IPS DF 4.7 (cell line): ENCODE measurements at regions not wholly inside any gene's neighbourhood (a gene's known extent, or its start where the extent isn't known, plus 50 kb on each side); places are given as distances from the start of the nearest gene placed in this dataset.

Experiments used
- DNase-seq: peaks from one replicate; pipeline ENCODE4 v3.0.0-alpha.2; 2013; ENCODE audit warnings: low spot score; ENCODE audit errors: extremely low read depth

DNA sequence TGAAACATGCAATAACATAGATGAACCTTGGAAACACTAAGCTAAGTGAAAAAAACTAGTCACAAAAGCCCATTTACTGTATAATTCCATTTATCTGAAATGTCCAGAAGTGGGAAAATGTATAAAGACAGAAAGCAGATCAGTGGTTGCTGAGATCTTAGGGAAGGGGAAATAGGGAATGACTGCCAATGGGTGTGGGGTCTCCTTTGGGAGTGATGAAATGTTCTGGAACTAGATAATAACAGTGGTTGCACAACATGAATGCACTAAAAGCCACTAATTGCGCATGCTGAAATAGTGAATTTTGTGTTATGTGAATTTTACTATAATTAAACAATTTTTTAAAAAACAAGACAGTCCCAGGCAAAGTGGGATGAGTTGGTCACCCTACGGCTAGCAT lies 472.8 kb downstream of the CCDC171 start:
- no peak for DNase-seq

DNA sequence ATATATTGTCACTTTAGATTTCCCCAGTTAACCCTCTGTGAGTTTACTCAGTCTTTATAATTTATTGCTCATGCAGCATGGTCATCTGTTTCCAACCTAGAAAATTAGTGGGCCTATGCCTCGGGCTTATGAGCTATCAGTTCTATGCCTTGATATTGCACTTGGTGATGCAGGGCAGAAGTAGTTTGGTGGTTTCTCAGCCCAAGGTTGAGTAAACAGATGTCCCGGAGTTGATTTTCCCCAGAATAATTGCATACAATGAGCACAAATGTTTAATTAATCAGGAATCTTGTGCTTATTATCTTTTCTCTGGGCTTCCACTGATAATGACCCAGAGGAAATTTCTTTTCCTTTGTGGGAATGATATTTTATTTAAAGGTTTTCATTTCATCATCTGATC lies 474.0 kb downstream of the CCDC171 start:
- DNase-seq, result no peak

- DNase-seq, result no peak
Measured at GRCh38 chr9:16028548-16028947, 475.7 kb downstream of the CCDC171 start.

- no peak for DNase-seq
Measured at GRCh38 chr9:16029046-16029615, 476.3 kb downstream of the CCDC171 start.

DNA sequence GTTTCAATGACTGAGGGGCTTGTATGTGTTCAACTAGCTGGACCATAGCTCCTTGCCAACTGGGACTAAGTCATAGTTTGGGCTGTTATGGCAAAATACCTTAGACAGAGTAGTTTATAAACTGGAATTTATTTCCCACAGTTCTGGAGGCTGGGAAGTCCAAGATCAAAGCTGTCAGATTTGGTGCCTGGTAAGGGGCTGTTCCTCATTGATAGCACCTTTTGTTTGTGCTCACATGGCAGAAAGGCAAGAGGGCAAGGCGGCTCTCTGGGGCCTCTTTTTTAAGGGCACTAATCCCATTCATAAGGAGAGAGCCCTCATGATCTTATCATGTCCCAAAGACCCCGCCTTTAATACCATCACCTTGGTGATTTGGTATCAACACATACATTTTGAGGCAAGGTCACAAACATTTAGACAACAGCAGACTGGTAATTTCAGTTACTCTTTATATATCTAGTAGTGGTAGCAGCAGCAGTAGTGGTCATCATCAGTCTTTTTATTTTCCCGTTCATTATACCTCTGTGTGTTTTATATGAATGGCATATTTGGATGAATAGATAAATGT lies 477.0 kb downstream of the CCDC171 start:
- no peak for DNase-seq

- no peak for DNase-seq
Measured at GRCh38 chr9:16030528-16031185, 477.8 kb downstream of the CCDC171 start.

DNA sequence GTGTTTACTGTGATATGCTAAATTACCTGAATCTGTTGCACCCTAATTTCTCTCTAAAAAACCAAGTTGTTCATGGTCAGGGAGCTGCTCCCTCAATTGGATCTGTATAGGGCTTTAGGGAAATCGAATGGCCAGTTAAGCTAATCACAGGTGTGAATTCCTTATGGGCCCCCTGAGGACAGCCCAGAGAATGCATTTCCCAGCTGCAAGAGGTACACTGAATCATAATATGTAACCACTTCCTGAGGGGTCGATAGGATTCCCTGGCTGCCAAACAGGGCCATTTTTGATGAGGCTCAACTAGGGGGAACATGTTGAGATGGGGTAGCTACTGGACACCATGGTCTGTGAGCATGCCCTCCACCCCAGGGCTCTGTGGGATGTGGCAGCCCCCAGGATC lies 478.6 kb downstream of the CCDC171 start:
- no peak for DNase-seq

DNA sequence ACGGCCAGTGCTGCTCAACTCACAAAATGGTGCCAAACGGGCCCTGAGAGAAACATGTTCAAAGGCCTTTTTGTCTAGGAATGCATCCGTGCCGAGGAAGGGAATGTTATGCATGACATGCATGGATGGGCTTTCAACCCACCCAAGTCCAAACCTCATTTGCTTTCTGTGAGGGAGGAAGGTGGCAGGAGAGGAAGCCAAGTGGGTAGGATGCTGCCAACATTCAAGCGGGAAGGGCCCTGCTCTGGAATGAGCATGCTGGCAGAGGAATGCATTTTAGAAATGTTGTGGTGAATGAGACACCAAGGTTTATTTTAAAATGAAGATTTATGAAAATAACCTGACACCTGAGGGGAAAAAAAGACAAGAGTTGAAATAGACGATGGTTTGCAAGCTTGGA lies 479.1 kb downstream of the CCDC171 start:
- no peak for DNase-seq

- no peak for DNase-seq
Measured at GRCh38 chr9:16032799-16033198, 480.0 kb downstream of the CCDC171 start.

DNA sequence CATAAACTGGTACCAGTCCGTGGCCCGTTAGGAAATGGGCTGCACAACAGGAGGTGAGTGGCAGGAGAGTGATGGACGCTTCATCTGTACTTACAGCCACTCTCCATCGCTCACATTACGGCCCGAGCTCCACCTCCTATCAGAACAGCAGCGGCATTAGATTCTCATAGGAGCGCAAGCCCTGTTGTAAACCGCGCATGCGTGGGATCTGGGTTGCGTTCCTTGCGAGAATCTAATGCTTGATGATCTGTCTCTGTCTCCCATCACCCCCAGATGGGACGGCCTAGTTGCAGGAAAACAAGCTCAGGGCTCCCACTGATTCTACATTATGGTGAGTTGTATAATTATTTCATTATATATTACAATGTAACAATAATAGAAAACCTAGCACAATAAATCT lies 480.4 kb downstream of the CCDC171 start:
- DNase-seq, result no peak

GRCh38 chr9:16033921-16034691 lies 481.3 kb downstream of the CCDC171 start:
- DNase-seq, result no peak

DNA sequence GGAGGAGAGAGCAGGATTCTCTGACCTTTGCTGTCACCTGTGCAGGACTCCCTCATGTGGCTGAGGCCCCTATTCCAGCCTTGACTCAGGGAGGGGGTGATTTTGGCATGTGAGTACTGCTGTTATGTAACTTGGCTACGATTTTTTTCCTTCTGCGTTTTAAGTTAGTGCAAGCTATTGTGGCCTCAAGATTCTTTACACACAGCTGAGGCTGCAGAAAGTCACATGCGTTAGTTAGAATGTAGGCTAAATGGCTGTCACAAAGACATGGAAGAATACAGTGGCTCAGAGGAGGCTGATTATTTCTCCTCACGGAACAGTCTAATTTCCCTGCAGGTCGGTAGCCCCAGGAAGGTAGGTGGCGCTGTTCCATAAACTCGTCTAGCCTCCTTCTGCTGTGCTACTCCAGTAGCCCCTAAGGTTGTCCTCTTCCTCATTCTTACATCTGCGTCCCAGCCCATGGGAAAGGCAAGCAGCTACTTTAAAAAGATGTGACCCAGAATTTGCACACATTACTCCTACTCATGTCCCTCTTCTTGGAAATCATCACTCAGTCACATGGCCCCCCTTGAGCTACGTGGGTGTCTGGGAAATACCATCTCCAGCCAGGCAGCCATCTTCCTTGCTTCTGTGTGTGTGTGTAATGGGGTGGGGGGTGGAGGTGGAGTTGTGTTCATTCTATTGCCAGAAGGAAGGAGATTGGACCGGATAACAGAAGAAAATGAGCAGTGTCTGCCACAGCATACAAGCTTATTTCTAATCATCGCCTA lies 486.6 kb downstream of the CCDC171 start:
- DNase-seq, result no peak

DNA sequence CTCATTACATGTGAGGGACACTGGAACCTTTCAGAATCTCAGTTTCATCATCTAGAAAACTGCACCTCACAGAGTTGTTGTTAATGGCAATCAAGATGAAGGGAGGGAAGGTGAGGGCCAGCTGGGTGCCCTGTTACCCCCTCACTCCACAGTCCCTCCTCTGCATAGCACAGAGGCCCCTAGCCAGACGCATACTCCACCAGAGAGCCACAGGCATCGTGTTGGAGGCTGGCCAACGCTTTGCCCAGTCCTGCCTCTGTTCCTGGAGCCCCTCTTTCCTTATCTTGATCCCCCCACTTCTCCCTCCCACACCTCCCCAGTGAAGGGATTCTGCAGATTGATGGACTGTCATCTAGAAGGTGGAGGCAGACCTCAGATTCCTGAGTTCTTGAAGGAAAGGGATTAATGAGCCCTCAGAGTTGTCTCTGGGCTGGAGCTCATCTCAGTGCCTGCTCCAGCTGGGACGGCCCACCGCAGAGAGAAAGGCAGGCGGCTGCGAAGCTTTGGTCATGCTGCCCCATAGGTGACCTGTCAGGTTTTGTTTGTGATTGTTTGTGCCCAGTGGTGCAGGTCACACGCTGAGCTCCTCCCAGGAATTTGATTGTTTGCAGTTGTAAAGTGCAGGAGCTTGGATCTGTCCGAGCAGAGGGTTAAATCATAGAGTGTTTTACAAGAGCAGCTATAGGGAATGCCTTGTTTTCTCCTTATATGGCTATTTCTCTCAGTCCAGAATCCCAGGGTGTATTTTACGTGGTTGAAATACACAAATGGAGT lies 487.3 kb downstream of the CCDC171 start:
- DNase-seq, result no peak

DNA sequence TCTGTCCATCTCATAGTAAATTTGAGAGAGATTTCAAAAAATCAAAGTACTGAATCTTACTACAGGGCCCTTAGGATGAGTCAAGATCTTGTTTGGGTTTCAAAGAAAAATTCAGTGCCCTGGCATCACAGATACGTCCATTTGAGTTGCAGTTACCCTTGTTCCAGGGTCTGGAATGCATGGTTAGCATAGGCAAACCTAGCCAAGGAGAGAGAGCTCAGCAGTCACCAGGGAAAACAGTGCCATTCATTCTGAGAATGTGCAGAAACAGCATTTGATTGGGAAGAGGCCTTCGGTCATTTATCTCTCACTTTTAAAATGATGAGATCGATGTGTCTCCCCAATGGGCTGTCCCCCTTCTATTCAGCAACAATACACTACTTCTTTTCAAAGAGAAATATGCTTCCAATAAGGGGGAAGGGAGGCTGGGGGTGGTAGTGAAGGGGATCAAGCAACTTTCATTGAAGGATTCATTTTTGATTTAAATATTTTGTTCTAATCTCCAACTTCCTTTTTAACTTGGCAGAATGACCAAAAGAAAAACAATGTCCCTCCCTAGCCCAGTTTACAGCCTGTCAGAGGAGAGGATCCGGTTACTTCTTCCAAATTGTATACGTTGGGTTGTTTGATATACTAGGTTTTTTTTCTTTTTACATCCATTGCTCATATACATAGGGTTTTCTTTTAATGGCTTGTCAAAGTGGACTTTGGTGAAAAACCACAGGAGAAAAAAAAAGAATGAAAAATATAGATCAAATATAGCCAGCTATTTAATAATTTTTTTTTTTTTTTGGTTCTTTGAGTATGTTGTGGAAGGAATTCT lies 491.1 kb downstream of the CCDC171 start:
- no peak for DNase-seq

DNA sequence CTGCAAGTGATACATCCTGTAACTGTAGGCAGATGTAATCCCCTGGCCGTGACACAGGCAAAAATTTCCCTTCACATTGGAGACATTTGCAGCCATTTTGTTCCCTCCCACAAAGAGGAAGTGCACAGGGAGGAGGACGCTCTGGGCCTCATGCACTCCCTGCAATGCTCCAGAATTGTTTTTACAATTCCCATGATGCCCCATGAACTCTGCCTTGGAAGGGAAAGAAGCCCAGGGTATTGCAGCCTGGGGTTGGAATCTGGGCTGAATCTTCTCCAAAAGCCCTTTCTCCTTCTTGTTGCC lies 491.7 kb downstream of the CCDC171 start:
- no peak for DNase-seq

GRCh38 chr9:16045651-16046280 lies 492.9 kb downstream of the CCDC171 start:
- DNase-seq, result no peak

- no peak for DNase-seq
Measured at GRCh38 chr9:16046713-16047112, 493.9 kb downstream of the CCDC171 start.

DNA sequence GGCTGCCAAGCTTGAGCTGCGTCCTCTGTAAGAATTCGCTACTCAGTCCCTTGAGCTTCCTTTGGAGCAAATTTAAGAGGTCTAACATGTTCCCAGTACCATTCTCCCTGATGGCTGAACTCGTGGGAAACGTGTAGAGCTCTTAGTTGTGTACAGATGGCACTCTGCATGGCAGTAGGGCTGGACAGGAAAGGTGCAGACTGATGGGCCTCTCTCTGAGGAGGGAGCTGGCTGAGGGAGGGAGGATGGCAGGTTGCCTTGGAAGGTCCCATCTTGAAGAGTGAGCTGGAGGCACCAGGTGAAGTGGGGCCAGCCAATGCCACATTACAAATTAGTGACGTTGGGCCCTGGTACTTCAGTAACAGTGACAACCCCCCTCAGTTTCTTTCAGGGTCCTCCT lies 495.3 kb downstream of the CCDC171 start:
- DNase-seq, result no peak

DNA sequence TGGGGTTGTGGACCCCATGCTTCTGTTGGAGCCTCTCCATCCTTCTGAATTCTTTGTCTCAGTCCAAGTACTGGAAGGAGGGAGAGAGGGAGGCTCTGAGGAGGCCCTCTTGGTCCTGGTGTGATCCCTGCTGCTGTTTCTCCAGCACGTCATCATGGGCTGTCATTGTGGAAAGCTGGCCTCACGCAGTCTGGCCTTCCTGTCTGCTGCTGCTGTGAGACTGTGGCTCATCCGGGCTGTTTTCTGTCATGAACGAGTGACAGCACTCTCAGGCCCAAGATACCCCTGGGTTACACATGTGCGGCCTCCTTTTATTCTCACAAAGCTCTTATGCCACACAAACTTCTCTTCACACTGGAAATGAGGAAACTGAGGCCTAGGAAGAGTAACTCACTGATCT lies 499.3 kb downstream of the CCDC171 start:
- no peak for DNase-seq
